Mesenchymal stem cell (in vitro differentiated cells and primary cell): ENCODE measurements at regions not wholly inside any gene's neighbourhood (a gene's known extent, or its start where the extent isn't known, plus 50 kb on each side); places are given as distances from the start of the nearest gene placed in this dataset.
A peak's percentile ranks its signal among the peaks of the same experiment; 100 is the strongest.

Experiments
- DNase-seq: peaks from one replicate; pipeline ENCODE4 v3.0.0-alpha.2; 2013
- H2AFZ ChIP-seq: one replicate; pipeline ENCODE4 v1.6.1; 2013; ENCODE audit warnings: low read depth, mild to moderate bottlenecking, control low read depth, inconsistent platforms, low read length, moderate library complexity
- H2AK5ac ChIP-seq: 2 replicates; pipeline ENCODE4 v1.6.1; 2013; ENCODE audit warnings: low read length, moderate library complexity, mild to moderate bottlenecking, inconsistent platforms; ENCODE audit not compliant: severe bottlenecking
- H2BK120ac ChIP-seq: one replicate; pipeline ENCODE4 v1.6.1; 2013; ENCODE audit warnings: low read depth, mild to moderate bottlenecking, inconsistent platforms, low read length, moderate library complexity
- H2BK12ac ChIP-seq, 2 experiments: one replicate each; pipeline ENCODE4 v1.6.1; 2013; ENCODE audit warnings: inconsistent platforms in 2 of 2, low read length in 2 of 2, mild to moderate bottlenecking in 2 of 2, moderate library complexity in 2 of 2, control low read depth in 1 of 2
- H2BK15ac ChIP-seq: one replicate; pipeline ENCODE4 v1.6.1; 2013; ENCODE audit warnings: mild to moderate bottlenecking, low read depth, inconsistent platforms; ENCODE audit not compliant: poor library complexity, severe bottlenecking
- H2BK5ac ChIP-seq: 2 replicates; pipeline ENCODE4 v1.6.1; 2013; ENCODE audit warnings: low read depth, mild to moderate bottlenecking, low read length, control low read depth, inconsistent platforms; ENCODE audit not compliant: poor library complexity, severe bottlenecking
- H3K14ac ChIP-seq, 2 experiments: one replicate each; pipeline ENCODE4 v1.6.1; 2013; ENCODE audit warnings: inconsistent platforms in 2 of 2, low read length in 2 of 2, control low read depth in 1 of 2, mild to moderate bottlenecking in 1 of 2, moderate library complexity in 1 of 2
- H3K18ac ChIP-seq, 2 experiments: one replicate each; pipeline ENCODE4 v1.6.1; 2013; ENCODE audit warnings: inconsistent platforms in 2 of 2, low read length in 2 of 2, control low read depth in 1 of 2, low read depth in 1 of 2, mild to moderate bottlenecking in 1 of 2
- H3K23ac ChIP-seq, 2 experiments: one replicate each; pipeline ENCODE4 v1.6.1; 2013; ENCODE audit warnings: inconsistent platforms in 2 of 2, low read length in 2 of 2, mild to moderate bottlenecking in 2 of 2, moderate library complexity in 2 of 2, control low read depth in 1 of 2
- H3K27ac ChIP-seq: 2 replicates; pipeline ENCODE4 v1.5.1; 2013; ENCODE audit warnings: mild to moderate bottlenecking, moderate library complexity, low read length, control low read depth, inconsistent platforms; ENCODE audit not compliant: poor library complexity, severe bottlenecking
- H3K27me3 ChIP-seq, 2 experiments: 2 replicates each; pipeline versions ENCODE4 v1.6.1 to v1.7.0; 2013; ENCODE audit warnings: low read length in 2 of 2, mild to moderate bottlenecking in 2 of 2, moderate library complexity in 2 of 2, control low read depth in 1 of 2, inconsistent platforms in 1 of 2; ENCODE audit not compliant: control insufficient read depth in 1 of 2, insufficient read depth in 1 of 2
- H3K36me3 ChIP-seq, 2 experiments: 2 replicates each; pipeline versions ENCODE4 v1.6.1 to v1.7.0; 2013; ENCODE audit warnings: low read length in 2 of 2, control low read depth in 1 of 2, inconsistent platforms in 1 of 2, low read depth in 1 of 2, mild to moderate bottlenecking in 1 of 2; ENCODE audit not compliant: insufficient read depth in 2 of 2, control insufficient read depth in 1 of 2
- H3K4ac ChIP-seq, 2 experiments: one replicate each; pipeline ENCODE4 v1.6.1; 2013; ENCODE audit warnings: inconsistent platforms in 2 of 2, low read length in 2 of 2, mild to moderate bottlenecking in 2 of 2, moderate library complexity in 2 of 2, control low read depth in 1 of 2, low read depth in 1 of 2
- H3K4me1 ChIP-seq: 2 replicates; pipeline ENCODE4 v1.6.1; 2013; ENCODE audit warnings: low read depth, low read length, control low read depth; ENCODE audit not compliant: control insufficient read depth, insufficient read depth
- H3K4me2 ChIP-seq: 2 replicates; pipeline ENCODE4 v1.6.1; 2013; ENCODE audit warnings: low read length, mild to moderate bottlenecking, inconsistent platforms; ENCODE audit not compliant: poor library complexity, severe bottlenecking
- H3K4me3 ChIP-seq, 2 experiments: 2 replicates each; pipeline versions ENCODE4 v1.5.1 to v1.7.0; 2013; ENCODE audit warnings: low read length in 2 of 2, mild to moderate bottlenecking in 2 of 2, control low read depth in 1 of 2, low read depth in 1 of 2; ENCODE audit not compliant: insufficient read depth in 1 of 2
- H3K79me1 ChIP-seq: replicated peaks from 2 replicates; pipeline ENCODE4 v1.6.1; 2013; ENCODE audit warnings: mild to moderate bottlenecking, control low read depth, low read length, inconsistent platforms; ENCODE audit not compliant: poor library complexity, severe bottlenecking
- H3K9ac ChIP-seq: 2 replicates; pipeline ENCODE4 v1.7.0; 2013; ENCODE audit warnings: mild to moderate bottlenecking, low read length, moderate library complexity
- H3K9me3 ChIP-seq: 2 replicates; pipeline ENCODE4 v1.7.0; 2013; ENCODE audit warnings: mild to moderate bottlenecking, low read length; ENCODE audit not compliant: control insufficient read depth
- H4K8ac ChIP-seq: one replicate; pipeline ENCODE4 v1.6.1; 2013; ENCODE audit warnings: inconsistent platforms, mild to moderate bottlenecking, low read length, moderate library complexity
- H4K91ac ChIP-seq: one replicate; pipeline ENCODE4 v1.6.1; 2013; ENCODE audit warnings: mild to moderate bottlenecking, low read length, inconsistent platforms
- WGBS: methylation state at CpG from one replicate; pipeline ENCODE4 v1.1.7; 2013; ENCODE audit warnings: mixed read lengths; 5-methylcytosine and 5-hydroxymethylcytosine counted together

- Histone ChIP-seq H3K27ac (peak overlapping the region; percentile 46), H3K36me3 (peaks cover 0 to 1% of the 10 kb centered on the region in 2 experiments), H4K91ac (no peak overlapping the region), H2BK120ac (no peak overlapping the region), H3K9me3 (no peaks in the 10 kb centered on the region), H3K4me3 (peak overlapping the region; percentile 94 to 95), H3K9ac (peak overlapping the region; percentile 88), H3K27me3 (peaks cover 0 to 23% of the 10 kb centered on the region in 2 experiments), H3K14ac (peak overlapping the region in 1 of 2 experiments; percentile 88), H2BK12ac (peak overlapping the region in 1 of 2 experiments; percentile 47), H3K4me1 (peaks cover 43% of the 10 kb centered on the region), H3K79me1 (no peaks in the 10 kb centered on the region), H2AFZ (no peak overlapping the region), H3K18ac (peak overlapping the region in 1 of 2 experiments; percentile 72), H2BK15ac (peak overlapping the region; percentile 74), H3K23ac (peak overlapping the region in 1 of 2 experiments; percentile 6), H3K4ac (no peak overlapping the region), H2BK5ac (no peak overlapping the region), H3K4me2 (peak overlapping the region; percentile 83), H2AK5ac (no peak overlapping the region), H4K8ac (peak overlapping the region; percentile 4)
- 2% methylated on average over 86 of the region's 93 CpGs for WGBS
- peak; percentile 4 for DNase-seq
Measured at GRCh38 chr3:43998836-43999727, 242.6 kb upstream of the TOPAZ1 start.

- Histone ChIP-seq H3K9ac (peak overlapping the region; percentile 88), H3K4me2 (peak overlapping the region; percentile 83), H3K27ac (no peak overlapping the region), H3K9me3 (no peaks in the 10 kb centered on the region), H3K4me3 (peak overlapping the region; percentile 94 to 95), H4K91ac (no peak overlapping the region), H3K23ac (no peak overlapping the region), H2BK120ac (no peak overlapping the region), H3K4ac (no peak overlapping the region), H3K18ac (no peak overlapping the region), H3K4me1 (peaks cover 39% of the 10 kb centered on the region), H3K14ac (no peak overlapping the region), H2BK5ac (no peak overlapping the region), H3K36me3 (peaks cover 0 to 9% of the 10 kb centered on the region in 2 experiments), H2AFZ (no peak overlapping the region), H2BK15ac (no peak overlapping the region), H2AK5ac (no peak overlapping the region), H3K27me3 (peaks cover 0 to 19% of the 10 kb centered on the region in 2 experiments), H2BK12ac (no peak overlapping the region), H3K79me1 (no peaks in the 10 kb centered on the region), H4K8ac (no peak overlapping the region)
- no peak for DNase-seq
- WGBS, result 81% methylated on average over 7 of the region's 7 CpGs
Measured at GRCh38 chr3:43999728-44000319, 241.9 kb upstream of the TOPAZ1 start.

GRCh38 chr3:44000586-44000985, 241.1 kb upstream of the TOPAZ1 start:
- peak overlapping the region; percentile 88 for H3K9ac ChIP-seq
- no peak overlapping the region for H2AK5ac ChIP-seq
- H2AFZ ChIP-seq, result no peak overlapping the region
- H4K8ac ChIP-seq, result no peak overlapping the region
- no peak for DNase-seq
- no peak overlapping the region for H3K27ac ChIP-seq
- no peak overlapping the region for H3K14ac ChIP-seq
- H3K9me3 ChIP-seq, result no peaks in the 10 kb centered on the region
- no peak overlapping the region for H2BK15ac ChIP-seq
- peak overlapping the region in 1 of 2 experiments; percentile 95 for H3K4me3 ChIP-seq
- WGBS, result 90% methylated on average over 3 of the region's 3 CpGs
- no peak overlapping the region for H2BK120ac ChIP-seq
- peaks cover 32% of the 10 kb centered on the region for H3K4me1 ChIP-seq
- H3K23ac ChIP-seq, result no peak overlapping the region
- H3K27me3 ChIP-seq, result peaks cover 0 to 18% of the 10 kb centered on the region in 2 experiments
- no peak overlapping the region for H2BK12ac ChIP-seq
- no peak overlapping the region for H4K91ac ChIP-seq
- no peaks in the 10 kb centered on the region for H3K79me1 ChIP-seq
- H2BK5ac ChIP-seq, result no peak overlapping the region
- peaks cover 0 to 10% of the 10 kb centered on the region in 2 experiments for H3K36me3 ChIP-seq
- peak overlapping the region; percentile 15 for H3K4me2 ChIP-seq
- no peak overlapping the region for H3K4ac ChIP-seq
- no peak overlapping the region for H3K18ac ChIP-seq

GRCh38 chr3:44001072-44001471, 240.6 kb upstream of the TOPAZ1 start:
- no peak overlapping the region for H2BK15ac ChIP-seq
- peak overlapping the region in 1 of 2 experiments; percentile 95 for H3K4me3 ChIP-seq
- peaks cover 0 to 10% of the 10 kb centered on the region in 2 experiments for H3K36me3 ChIP-seq
- peaks cover 0 to 14% of the 10 kb centered on the region in 2 experiments for H3K27me3 ChIP-seq
- no peak overlapping the region for H2AK5ac ChIP-seq
- H4K8ac ChIP-seq, result no peak overlapping the region
- H2BK120ac ChIP-seq, result no peak overlapping the region
- no peak overlapping the region for H3K4me2 ChIP-seq
- H3K4me1 ChIP-seq, result peaks cover 27% of the 10 kb centered on the region
- H2BK12ac ChIP-seq, result no peak overlapping the region
- no peak overlapping the region for H3K23ac ChIP-seq
- peak overlapping the region; percentile 88 for H3K9ac ChIP-seq
- no peak overlapping the region for H4K91ac ChIP-seq
- H3K9me3 ChIP-seq, result no peaks in the 10 kb centered on the region
- DNase-seq, result no peak
- no peak overlapping the region for H2BK5ac ChIP-seq
- no peak overlapping the region for H3K4ac ChIP-seq
- WGBS, result 100% methylated on average over 1 of the region's 3 CpGs
- H3K27ac ChIP-seq, result no peak overlapping the region
- no peak overlapping the region for H2AFZ ChIP-seq
- no peaks in the 10 kb centered on the region for H3K79me1 ChIP-seq
- H3K14ac ChIP-seq, result no peak overlapping the region
- H3K18ac ChIP-seq, result no peak overlapping the region
